GM12878 (cell line): ENCODE measurements at regions not wholly inside any gene's neighbourhood (a gene's known extent, or its start where the extent isn't known, plus 50 kb on each side); places are given as distances from the start of the nearest gene placed in this dataset.

ENCODE experiments used
- ATAC-seq: fragments of 200-7000 bp; cut with Tn5 transposase; 3 replicates; pipeline ENCODE4 v1.9.1; 2020; ENCODE audit warnings: mild to moderate bottlenecking, moderate library complexity
- BruUV-seq: library from RNA; stranded (reverse); fragments of 400-500 nt; replicated peaks from 2 replicates; lab custom pipeline; 2021; lab: Mats Ljungman, UMichigan
- CTCF ChIA-PET: fragments of 300-600 bp; sonication (Branson Sonifier 250); formaldehyde crosslinking; extraction: SDS; loops from one replicate; lab custom pipeline; 2021; ENCODE audit warnings: inconsistent platforms; lab: Yijun Ruan, JAX
- POLR2A ChIA-PET: fragments of 350-600 bp; formaldehyde crosslinking; extraction: SDS; loops from one replicate; lab custom pipeline; 2021; ENCODE audit warnings: inconsistent platforms; lab: Charles Lee
- RAD21 ChIA-PET: fragments of 300-600 bp; sonication (Branson Sonifier 250); formaldehyde crosslinking; loops from one replicate; lab custom pipeline; 2023; ENCODE audit warnings: antibody characterized with exemption; ENCODE audit not compliant: unreplicated experiment; lab: Charles Lee
- SMC1A ChIA-PET: fragments of 300-600 bp; sonication (Branson Sonifier 250); formaldehyde crosslinking; loops from one replicate; lab custom pipeline; 2023; ENCODE audit not compliant: unreplicated experiment, uncharacterized antibody; lab: Charles Lee
- DNase-seq: peaks from one replicate; pipeline ENCODE4 v3.0.0-alpha.2; 2011; ENCODE audit warnings: low read depth, low spot score
- FAIRE-seq: peaks from 3 replicates; lab custom pipeline; 2011; peaks lifted over from hg19 to GRCh38; lab: Jason Lieb, UNC
- H2AFZ ChIP-seq: 2 replicates; pipeline ENCODE4 v1.6.0; 2011; ENCODE audit warnings: low read depth, low read length, control low read depth; ENCODE audit not compliant: control insufficient read depth
- H3K27ac ChIP-seq: 2 replicates; pipeline ENCODE4 v1.5.1; 2011; ENCODE audit warnings: control low read depth; ENCODE audit not compliant: control insufficient read depth, insufficient read depth
- H3K27me3 ChIP-seq, 2 experiments: replicated peaks in 1 of 2; 2 replicates each; pipeline versions ENCODE4 v1.6.0 to v1.6.1; 2011; ENCODE audit warnings: low read length in 1 of 2; ENCODE audit not compliant: control insufficient read depth in 2 of 2, insufficient read depth in 2 of 2
- H3K36me3 ChIP-seq, 2 experiments: 2 replicates each; pipeline ENCODE4 v1.5.1; 2011; ENCODE audit warnings: low read length in 1 of 2; ENCODE audit not compliant: control insufficient read depth in 2 of 2, insufficient read depth in 2 of 2
- H3K4me1 ChIP-seq: 2 replicates; pipeline ENCODE4 v1.6.1; 2011; ENCODE audit warnings: mild to moderate bottlenecking, low read length, moderate library complexity, mixed read lengths; ENCODE audit not compliant: control insufficient read depth, insufficient read depth
- H3K4me2 ChIP-seq: 2 replicates; pipeline ENCODE4 v1.6.0; 2011; ENCODE audit warnings: control low read depth; ENCODE audit not compliant: control insufficient read depth, insufficient read depth
- H3K4me3 ChIP-seq: fragments of 200-600 bp; sonication (generic); 2 replicates; pipeline ENCODE4 v1.5.1; 2016
- H3K79me2 ChIP-seq: 2 replicates; pipeline ENCODE4 v1.6.0; 2011; ENCODE audit warnings: low read length; ENCODE audit not compliant: control insufficient read depth, insufficient read depth
- H3K9ac ChIP-seq: 2 replicates; pipeline ENCODE4 v1.8.0; 2011; ENCODE audit warnings: low read length, control low read depth, mixed read lengths; ENCODE audit not compliant: control insufficient read depth, insufficient read depth
- H3K9me3 ChIP-seq: replicated peaks from 3 replicates; pipeline ENCODE4 v1.5.1; 2011; ENCODE audit warnings: mild to moderate bottlenecking, low read length; ENCODE audit not compliant: control insufficient read depth, insufficient read depth
- H4K20me1 ChIP-seq: 2 replicates; pipeline ENCODE4 v1.6.0; 2011; ENCODE audit not compliant: control insufficient read depth, insufficient read depth
- ATF7 ChIP-seq: fragments of 450-650 bp; IDR thresholded peaks from 2 replicates; pipeline ENCODE4 v1.6.1; 2016; ENCODE audit warnings: low read depth, mild to moderate bottlenecking
- CBX5 ChIP-seq: sonication (generic); IDR thresholded peaks from 2 replicates; pipeline ENCODE4 v1.6.1; 2016; ENCODE audit warnings: low read depth, moderate library complexity, mild to moderate bottlenecking, inconsistent platforms
- FOS ChIP-seq: IDR thresholded peaks from 3 replicates; pipeline ENCODE4 v1.6.1; 2011; ENCODE audit warnings: borderline replicate concordance; ENCODE audit not compliant: insufficient read length; ENCODE audit errors: extremely low read depth
- JUNB ChIP-seq: IDR thresholded peaks from 2 replicates; pipeline ENCODE4 v1.6.1; 2016; ENCODE audit warnings: antibody characterized with exemption, mild to moderate bottlenecking
- NFYB ChIP-seq: IDR thresholded peaks from 2 replicates; pipeline ENCODE4 v1.6.1; 2011; ENCODE audit warnings: low read depth, mild to moderate bottlenecking, low read length, improper control_type of control experiment, moderate library complexity; ENCODE audit not compliant: insufficient read depth
- NR2F1 ChIP-seq: fragments of 450-650 bp; conservative IDR thresholded peaks from 2 replicates; pipeline ENCODE4 v1.6.1; 2017; ENCODE audit warnings: mild to moderate bottlenecking
- PML ChIP-seq: IDR thresholded peaks from 2 replicates; pipeline ENCODE4 v1.6.1; 2012; ENCODE audit warnings: low read length, inconsistent platforms
- POLR2AphosphoS5 ChIP-seq: IDR thresholded peaks from 2 replicates; pipeline ENCODE4 v1.6.1; 2011; ENCODE audit warnings: mild to moderate bottlenecking, low read length, inconsistent platforms
- WGBS: methylation state at CpG from one replicate; pipeline ENCODE4 v1.1.6; 2016; ENCODE audit warnings: low lambda C conversion rate; ENCODE audit not compliant: insufficient replicate concordance, insufficient coverage; ENCODE audit errors: missing lambda C conversion rate; 5-methylcytosine and 5-hydroxymethylcytosine counted together
- in situ Hi-C: fragments of 300-500 bp; cut with MboI; formaldehyde crosslinking; loops from 9 replicates; pipeline ENCODE4 v1.14.3; 2018; ENCODE audit warnings: mixed read lengths
- intact Hi-C: fragments of 100-400 bp; cut with micrococcal nuclease; formaldehyde crosslinking; loops from one replicate; pipeline ENCODE4 v1.14.2; 2022; ENCODE audit not compliant: unreplicated experiment
- TF ChIP-seq, protein P1 (sequence below): IDR thresholded peaks from 2 replicates; pipeline ENCODE4 v1.6.1; 2012; ENCODE audit warnings: low read depth, low read length, improper control_type of control experiment
- TF ChIP-seq, protein P2 (sequence below): fragments of 450-650 bp; formaldehyde crosslinking; IDR thresholded peaks from 2 replicates; pipeline ENCODE4 v1.4.0; 2020; ENCODE audit warnings: mild to moderate bottlenecking, moderate library complexity
- TF ChIP-seq, protein P3 (sequence below): fragments of 450-650 bp; formaldehyde crosslinking; IDR thresholded peaks from 2 replicates; pipeline ENCODE4 v1.5.0; 2022; ENCODE audit warnings: mild to moderate bottlenecking, missing genetic modification characterization
- TF ChIP-seq, protein P4 (sequence below): fragments of 150-350 bp; IDR thresholded peaks from 2 replicates; pipeline ENCODE4 v1.6.1; 2016; ENCODE audit warnings: low read depth, low read length

DNA sequence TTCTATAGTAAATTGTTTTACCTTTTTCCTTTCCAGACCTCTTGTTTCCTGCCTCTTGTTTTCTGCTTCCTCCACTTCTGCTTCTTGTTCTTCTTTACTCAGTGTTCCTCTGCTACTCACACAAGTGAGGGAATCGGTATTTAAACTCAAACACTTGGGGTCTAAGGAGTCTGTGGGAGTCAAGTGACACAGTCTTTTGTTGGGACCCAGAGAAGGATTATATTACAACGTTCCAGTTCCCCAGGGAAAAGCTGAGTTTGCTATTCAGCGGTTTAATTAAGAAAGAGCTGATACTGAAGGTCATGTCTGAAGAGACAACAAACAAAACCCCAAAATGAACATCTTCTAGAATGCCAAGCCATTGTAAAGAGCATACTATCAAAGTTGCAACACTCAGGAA is 107.8 kb upstream of the CITED2 start:
- no peak overlapping the region for H3K9ac ChIP-seq
- ChIA-PET CTCF (no interaction called here), SMC1A (no interaction called here), RAD21 (no interaction called here), POLR2A (no interaction called here)
- H3K4me1 ChIP-seq: no peaks in the 10 kb centered on the region
- H3K27me3 ChIP-seq: no peaks in the 10 kb centered on the region; a peak in 1 of 4 replicates
- H3K4me3 ChIP-seq: no peak overlapping the region
- no peak overlapping the region for H3K27ac ChIP-seq
- no peaks in the 10 kb centered on the region for H3K36me3 ChIP-seq
- no peaks in the 10 kb centered on the region for H3K79me2 ChIP-seq
- no peak for FAIRE-seq
- no peak for ATAC-seq
- no peak overlapping the region for H3K4me2 ChIP-seq
- H2AFZ ChIP-seq: no peak overlapping the region
- DNase-seq: no peak
- BruUV-seq: no TSS peak
- intact Hi-C loops: no loop called here
- H4K20me1 ChIP-seq: no peaks in the 10 kb centered on the region
- 28% methylated on average over 3 of the region's 3 CpGs for WGBS
- no peaks in the 10 kb centered on the region for H3K9me3 ChIP-seq
- in situ Hi-C loops: no loop called here
- TF ChIP-seq POLR2AphosphoS5 (no peak), JUNB (no peak), FOS (no peak), NFYB (no peak), CBX5 (no peak), NR2F1 (no peak), PML (no peak), ATF7 (no peak)
- TF ChIP-seq, protein P1, sequence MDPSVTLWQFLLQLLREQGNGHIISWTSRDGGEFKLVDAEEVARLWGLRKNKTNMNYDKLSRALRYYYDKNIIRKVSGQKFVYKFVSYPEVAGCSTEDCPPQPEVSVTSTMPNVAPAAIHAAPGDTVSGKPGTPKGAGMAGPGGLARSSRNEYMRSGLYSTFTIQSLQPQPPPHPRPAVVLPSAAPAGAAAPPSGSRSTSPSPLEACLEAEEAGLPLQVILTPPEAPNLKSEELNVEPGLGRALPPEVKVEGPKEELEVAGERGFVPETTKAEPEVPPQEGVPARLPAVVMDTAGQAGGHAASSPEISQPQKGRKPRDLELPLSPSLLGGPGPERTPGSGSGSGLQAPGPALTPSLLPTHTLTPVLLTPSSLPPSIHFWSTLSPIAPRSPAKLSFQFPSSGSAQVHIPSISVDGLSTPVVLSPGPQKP: no peak
- TF ChIP-seq, protein P2, sequence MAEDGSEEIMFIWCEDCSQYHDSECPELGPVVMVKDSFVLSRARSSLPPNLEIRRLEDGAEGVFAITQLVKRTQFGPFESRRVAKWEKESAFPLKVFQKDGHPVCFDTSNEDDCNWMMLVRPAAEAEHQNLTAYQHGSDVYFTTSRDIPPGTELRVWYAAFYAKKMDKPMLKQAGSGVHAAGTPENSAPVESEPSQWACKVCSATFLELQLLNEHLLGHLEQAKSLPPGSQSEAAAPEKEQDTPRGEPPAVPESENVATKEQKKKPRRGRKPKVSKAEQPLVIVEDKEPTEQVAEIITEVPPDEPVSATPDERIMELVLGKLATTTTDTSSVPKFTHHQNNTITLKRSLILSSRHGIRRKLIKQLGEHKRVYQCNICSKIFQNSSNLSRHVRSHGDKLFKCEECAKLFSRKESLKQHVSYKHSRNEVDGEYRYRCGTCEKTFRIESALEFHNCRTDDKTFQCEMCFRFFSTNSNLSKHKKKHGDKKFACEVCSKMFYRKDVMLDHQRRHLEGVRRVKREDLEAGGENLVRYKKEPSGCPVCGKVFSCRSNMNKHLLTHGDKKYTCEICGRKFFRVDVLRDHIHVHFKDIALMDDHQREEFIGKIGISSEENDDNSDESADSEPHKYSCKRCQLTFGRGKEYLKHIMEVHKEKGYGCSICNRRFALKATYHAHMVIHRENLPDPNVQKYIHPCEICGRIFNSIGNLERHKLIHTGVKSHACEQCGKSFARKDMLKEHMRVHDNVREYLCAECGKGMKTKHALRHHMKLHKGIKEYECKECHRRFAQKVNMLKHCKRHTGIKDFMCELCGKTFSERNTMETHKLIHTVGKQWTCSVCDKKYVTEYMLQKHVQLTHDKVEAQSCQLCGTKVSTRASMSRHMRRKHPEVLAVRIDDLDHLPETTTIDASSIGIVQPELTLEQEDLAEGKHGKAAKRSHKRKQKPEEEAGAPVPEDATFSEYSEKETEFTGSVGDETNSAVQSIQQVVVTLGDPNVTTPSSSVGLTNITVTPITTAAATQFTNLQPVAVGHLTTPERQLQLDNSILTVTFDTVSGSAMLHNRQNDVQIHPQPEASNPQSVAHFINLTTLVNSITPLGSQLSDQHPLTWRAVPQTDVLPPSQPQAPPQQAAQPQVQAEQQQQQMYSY (CRISPR knock-in tag): no peak
- TF ChIP-seq, protein P3, sequence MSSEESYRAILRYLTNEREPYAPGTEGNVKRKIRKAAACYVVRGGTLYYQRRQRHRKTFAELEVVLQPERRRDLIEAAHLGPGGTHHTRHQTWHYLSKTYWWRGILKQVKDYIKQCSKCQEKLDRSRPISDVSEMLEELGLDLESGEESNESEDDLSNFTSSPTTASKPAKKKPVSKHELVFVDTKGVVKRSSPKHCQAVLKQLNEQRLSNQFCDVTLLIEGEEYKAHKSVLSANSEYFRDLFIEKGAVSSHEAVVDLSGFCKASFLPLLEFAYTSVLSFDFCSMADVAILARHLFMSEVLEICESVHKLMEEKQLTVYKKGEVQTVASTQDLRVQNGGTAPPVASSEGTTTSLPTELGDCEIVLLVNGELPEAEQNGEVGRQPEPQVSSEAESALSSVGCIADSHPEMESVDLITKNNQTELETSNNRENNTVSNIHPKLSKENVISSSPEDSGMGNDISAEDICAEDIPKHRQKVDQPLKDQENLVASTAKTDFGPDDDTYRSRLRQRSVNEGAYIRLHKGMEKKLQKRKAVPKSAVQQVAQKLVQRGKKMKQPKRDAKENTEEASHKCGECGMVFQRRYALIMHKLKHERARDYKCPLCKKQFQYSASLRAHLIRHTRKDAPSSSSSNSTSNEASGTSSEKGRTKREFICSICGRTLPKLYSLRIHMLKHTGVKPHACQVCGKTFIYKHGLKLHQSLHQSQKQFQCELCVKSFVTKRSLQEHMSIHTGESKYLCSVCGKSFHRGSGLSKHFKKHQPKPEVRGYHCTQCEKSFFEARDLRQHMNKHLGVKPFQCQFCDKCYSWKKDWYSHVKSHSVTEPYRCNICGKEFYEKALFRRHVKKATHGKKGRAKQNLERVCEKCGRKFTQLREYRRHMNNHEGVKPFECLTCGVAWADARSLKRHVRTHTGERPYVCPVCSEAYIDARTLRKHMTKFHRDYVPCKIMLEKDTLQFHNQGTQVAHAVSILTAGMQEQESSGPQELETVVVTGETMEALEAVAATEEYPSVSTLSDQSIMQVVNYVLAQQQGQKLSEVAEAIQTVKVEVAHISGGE (CRISPR knock-in tag): no peak
- TF ChIP-seq, protein P4, sequence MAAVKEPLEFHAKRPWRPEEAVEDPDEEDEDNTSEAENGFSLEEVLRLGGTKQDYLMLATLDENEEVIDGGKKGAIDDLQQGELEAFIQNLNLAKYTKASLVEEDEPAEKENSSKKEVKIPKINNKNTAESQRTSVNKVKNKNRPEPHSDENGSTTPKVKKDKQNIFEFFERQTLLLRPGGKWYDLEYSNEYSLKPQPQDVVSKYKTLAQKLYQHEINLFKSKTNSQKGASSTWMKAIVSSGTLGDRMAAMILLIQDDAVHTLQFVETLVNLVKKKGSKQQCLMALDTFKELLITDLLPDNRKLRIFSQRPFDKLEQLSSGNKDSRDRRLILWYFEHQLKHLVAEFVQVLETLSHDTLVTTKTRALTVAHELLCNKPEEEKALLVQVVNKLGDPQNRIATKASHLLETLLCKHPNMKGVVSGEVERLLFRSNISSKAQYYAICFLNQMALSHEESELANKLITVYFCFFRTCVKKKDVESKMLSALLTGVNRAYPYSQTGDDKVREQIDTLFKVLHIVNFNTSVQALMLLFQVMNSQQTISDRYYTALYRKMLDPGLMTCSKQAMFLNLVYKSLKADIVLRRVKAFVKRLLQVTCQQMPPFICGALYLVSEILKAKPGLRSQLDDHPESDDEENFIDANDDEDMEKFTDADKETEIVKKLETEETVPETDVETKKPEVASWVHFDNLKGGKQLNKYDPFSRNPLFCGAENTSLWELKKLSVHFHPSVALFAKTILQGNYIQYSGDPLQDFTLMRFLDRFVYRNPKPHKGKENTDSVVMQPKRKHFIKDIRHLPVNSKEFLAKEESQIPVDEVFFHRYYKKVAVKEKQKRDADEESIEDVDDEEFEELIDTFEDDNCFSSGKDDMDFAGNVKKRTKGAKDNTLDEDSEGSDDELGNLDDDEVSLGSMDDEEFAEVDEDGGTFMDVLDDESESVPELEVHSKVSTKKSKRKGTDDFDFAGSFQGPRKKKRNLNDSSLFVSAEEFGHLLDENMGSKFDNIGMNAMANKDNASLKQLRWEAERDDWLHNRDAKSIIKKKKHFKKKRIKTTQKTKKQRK: no peak
